HG02852 (cell line): ENCODE measurements at regions not wholly inside any gene's neighbourhood (a gene's known extent, or its start where the extent isn't known, plus 50 kb on each side); places are given as distances from the start of the nearest gene placed in this dataset.
A peak's percentile ranks its signal among the peaks of the same experiment; 100 is the strongest.

Source experiments
- ATAC-seq: cut with Tn5 transposase; IDR thresholded peaks from one replicate; pipeline ENCODE4 v1.9.1; 2021; ENCODE audit warnings: mild to moderate bottlenecking, moderate library complexity; ENCODE audit not compliant: unreplicated experiment

GRCh38 chr1:81446000-81446669 is 354.6 kb upstream of the ADGRL2 start:
- no peak for ATAC-seq

GRCh38 chr1:81443288-81443687 is 357.4 kb upstream of the ADGRL2 start:
- no peak for ATAC-seq

- peak; percentile 44 for ATAC-seq
These were observed 361.5 kb upstream of the ADGRL2 start for GRCh38 chr1:81439046-81439823.

- peak; percentile 84 for ATAC-seq
These were observed 363.1 kb upstream of the ADGRL2 start for GRCh38 chr1:81437649-81438048.

- ATAC-seq: no peak
These were observed 363.5 kb upstream of the ADGRL2 start for GRCh38 chr1:81437213-81437612.

- no peak for ATAC-seq
These were observed 365.6 kb upstream of the ADGRL2 start for GRCh38 chr1:81435175-81435574.

- no peak for ATAC-seq
These were observed 367.1 kb upstream of the ADGRL2 start for GRCh38 chr1:81433676-81434075.

- ATAC-seq: no peak
These were observed 368.1 kb upstream of the ADGRL2 start for GRCh38 chr1:81432654-81433109.

GRCh38 chr1:81432059-81432458 is 368.7 kb upstream of the ADGRL2 start:
- ATAC-seq: no peak

- ATAC-seq: no peak
These were observed 369.1 kb upstream of the ADGRL2 start for GRCh38 chr1:81431624-81432000.

GRCh38 chr1:81430955-81431623 is 369.6 kb upstream of the ADGRL2 start:
- ATAC-seq: peak; percentile 62

- ATAC-seq: no peak
These were observed 370.3 kb upstream of the ADGRL2 start for GRCh38 chr1:81430236-81430938.

GRCh38 chr1:81428998-81429397 is 371.7 kb upstream of the ADGRL2 start:
- ATAC-seq: no peak

- ATAC-seq: no peak
These were observed 375.9 kb upstream of the ADGRL2 start for GRCh38 chr1:81424816-81425215.

- ATAC-seq: no peak
These were observed 376.7 kb upstream of the ADGRL2 start for GRCh38 chr1:81424061-81424460.

- peak; percentile 74 for ATAC-seq
These were observed 380.0 kb upstream of the ADGRL2 start for GRCh38 chr1:81420760-81421159.

- peak; percentile 97 for ATAC-seq
These were observed 386.2 kb upstream of the ADGRL2 start for GRCh38 chr1:81414488-81415015.

GRCh38 chr1:81412954-81413353 is 387.8 kb upstream of the ADGRL2 start:
- no peak for ATAC-seq

GRCh38 chr1:81410941-81411340 is 389.8 kb upstream of the ADGRL2 start:
- no peak for ATAC-seq

GRCh38 chr1:81410351-81410750 is 390.4 kb upstream of the ADGRL2 start:
- no peak for ATAC-seq

- ATAC-seq: no peak
These were observed 390.9 kb upstream of the ADGRL2 start for GRCh38 chr1:81409780-81410274.
